Stimulated activated CD4-positive, alpha-beta T cell treated with anti-CD3 and anti-CD28 coated beads, Interleukin-12 subunit alpha, Interleukin-12 subunit beta, amount 100 ng/mL, for 48 hours (primary cell): ENCODE measurements at regions not wholly inside any gene's neighbourhood (a gene's known extent, or its start where the extent isn't known, plus 50 kb on each side); places are given as distances from the start of the nearest gene placed in this dataset.
"Not testable (repeated sequence)": the region's sequence is repeated elsewhere in the genome, so short reads cannot be mapped to it uniquely, and the experiment has no call there.

Experiments used
- DNase-seq, 3 donors: peaks; one replicate each; pipeline ENCODE4 v3.0.0-alpha.2; 2020; ENCODE audit warnings: low read depth in 2 of 3, low spot score in 1 of 3

DNA sequence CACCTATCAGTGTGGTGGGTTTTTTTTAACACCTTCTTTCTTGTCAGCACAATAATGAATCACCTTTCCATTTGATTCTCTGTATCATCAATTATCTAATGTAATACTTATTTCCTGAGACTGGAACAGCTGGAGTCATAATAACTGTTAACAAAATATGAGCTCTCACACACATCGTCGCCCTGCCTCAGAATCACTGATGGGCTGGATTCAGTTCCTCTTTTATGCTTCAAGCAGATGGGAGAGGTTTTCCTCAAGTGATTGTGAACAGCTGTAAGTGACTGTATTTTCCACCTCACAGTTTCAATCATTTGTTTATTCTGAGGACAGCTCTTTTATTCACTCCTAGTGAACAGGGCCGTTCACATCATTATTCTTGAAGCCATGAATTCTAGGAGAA is 330.2 kb downstream of the DSC3 start:
- no peak for DNase-seq

DNA sequence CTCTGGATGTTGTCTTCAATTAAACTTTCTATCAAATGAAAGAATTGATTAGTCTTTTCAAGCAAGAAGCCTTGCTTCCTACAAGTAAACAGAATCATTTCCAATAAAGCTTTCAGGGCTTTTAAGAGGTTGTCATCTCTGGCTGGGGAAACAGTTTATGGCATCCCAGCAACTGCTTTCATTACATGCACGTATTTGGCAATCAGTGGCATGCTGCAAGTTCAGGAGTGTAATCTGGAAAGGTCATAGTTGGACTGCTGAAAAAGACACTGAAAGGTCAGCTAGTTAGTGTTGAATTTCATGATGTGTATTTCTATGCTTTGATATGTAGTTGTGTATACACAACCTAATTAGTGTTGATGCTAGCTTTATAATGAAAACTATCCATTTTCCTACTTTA is 332.9 kb downstream of the DSC3 start:
- DNase-seq = no peak

DNA sequence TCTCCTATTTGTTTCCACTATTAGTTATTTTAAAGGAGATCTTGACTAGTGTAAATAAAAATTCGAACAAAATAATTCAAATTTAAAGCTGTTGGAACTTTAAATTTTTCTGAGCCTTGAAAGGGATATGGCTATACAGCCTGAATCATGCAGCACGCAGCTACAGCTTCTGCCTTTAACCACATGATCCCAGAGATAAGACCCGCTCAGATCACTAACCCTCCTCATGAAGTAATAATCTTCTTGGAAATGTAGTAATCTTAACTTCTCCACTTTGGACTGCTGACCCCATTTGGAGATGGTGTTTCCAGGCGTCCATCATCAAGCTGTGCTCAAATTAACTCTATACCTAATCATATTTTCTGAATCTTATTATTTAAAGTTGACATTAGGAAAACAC is 336.6 kb downstream of the DSC3 start:
- no peak for DNase-seq

DNA sequence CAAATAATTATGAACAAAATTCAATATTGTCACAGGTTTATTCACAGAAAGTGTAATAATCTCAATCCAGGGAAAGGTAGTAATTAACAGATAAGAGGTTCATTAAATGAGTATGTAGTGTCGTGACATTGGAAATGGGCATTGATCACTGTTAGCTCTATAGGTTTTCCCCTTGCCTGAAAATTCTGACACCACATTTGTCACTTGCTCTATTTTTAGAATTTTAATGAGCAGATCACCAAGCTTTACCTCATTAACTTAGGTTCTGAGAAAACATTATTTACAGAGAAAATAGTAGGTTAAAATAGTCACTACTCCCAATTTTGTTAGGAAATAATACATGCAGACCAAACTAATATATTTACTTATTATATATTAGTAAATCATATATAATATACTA is 344.0 kb downstream of the DSC3 start:
- no peak for DNase-seq

DNA sequence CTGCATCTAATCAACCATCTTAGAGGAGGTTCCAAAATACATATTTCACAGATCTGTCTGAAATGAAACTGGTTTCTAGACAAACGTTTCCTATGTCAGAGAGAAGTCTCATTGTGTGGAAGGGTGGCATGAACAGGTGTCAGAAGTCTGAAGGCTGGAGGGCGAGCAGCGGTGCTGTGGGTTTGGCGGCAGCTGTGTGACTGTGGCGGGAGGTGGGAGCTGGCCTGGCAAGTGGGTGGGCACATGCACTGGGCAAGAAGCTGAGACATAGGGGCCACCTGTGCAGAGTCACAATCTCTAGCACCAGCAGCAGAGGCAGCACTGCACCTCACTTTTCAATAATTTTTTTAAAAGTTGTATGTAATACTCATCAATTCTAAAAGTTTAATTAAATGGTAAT is 346.3 kb downstream of the DSC3 start:
- no peak for DNase-seq

DNA sequence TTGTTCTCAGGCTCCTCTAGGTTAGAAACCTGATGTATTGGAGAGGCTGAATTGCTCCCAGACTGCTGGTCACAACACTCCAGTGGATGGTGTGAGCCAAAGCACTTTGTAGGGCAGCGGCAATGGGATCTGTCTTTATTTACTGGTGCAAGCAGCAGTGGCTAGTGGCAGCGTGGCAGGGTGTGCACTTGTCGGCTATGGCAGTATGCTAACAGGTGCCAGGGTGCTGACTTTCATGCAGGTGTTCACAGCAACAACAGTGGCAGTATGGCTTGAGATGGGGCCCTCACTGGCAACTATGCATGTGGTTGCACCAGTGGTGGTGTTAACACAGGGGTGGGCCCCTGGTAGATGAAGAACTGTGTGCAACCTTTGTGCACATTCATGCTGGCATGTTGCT is 347.8 kb downstream of the DSC3 start:
- DNase-seq = no peak

DNA sequence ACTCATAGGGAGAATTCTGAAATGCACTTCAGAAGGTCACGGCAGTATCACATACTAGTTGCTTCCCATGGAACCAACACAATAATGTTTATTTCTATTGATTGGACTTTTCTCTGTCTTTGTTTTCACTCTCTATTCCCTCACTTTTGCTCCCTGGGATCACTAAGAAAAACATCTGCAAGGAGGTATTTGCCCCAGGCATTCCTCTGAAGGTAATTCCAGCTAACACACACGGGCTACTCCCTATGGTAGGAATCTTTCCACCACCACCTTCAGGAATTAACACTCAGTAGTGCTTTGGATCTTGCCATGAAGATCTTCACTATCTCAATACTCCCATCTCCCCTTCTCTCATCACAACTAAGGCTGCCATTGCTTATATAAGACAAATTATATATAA is 353.3 kb downstream of the DSC3 start:
- no peak for DNase-seq

DNA sequence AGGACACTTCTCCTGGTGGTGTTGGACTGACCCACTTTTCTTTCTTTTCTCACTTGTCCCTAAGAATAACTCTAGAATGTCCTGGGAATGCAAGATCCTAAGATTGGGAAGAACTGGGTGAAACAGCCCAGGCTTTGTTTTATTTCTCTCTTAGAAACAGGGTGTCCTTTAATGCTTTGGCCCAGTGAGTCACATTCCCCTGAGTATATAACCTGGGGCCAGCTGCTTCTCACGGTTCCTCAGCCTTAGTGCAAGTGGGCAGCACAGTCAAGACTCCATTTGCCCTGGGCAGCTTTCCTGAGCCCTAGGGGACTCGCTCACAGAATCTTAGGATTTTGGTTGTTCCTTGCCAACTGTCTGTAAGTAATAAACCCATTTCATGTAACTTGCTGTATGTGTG is 355.0 kb downstream of the DSC3 start:
- no peak for DNase-seq

DNA sequence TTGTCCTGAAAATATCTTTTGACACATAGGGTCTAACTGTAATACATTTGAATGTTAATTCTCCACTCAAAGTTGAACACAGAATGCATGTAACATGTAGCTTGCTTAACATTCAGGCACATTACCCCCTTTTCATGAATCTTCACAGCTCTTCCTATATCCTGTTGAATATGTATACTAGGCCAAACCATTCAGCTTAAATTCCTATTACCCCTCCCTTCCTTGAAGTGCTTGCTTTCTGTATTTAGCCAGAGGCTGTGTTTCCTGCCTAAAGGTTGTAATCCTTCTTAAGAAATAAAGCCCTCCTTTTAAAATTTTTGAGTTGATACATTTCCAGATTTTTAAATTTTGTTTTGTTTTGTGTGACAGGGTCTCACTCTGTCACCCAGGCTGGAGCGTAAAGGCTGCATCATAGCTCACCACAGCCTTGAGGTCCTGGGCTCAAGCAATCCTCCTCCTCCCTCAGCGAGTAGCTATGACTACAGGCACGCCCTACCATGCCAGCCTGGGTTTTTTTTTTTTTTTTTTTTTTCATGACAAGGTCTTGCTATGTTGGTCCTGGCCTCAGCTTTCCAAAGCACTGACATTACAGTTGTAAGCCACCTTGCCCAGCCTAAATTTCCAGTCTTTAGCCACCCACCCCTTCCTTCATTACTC is 357.6 kb downstream of the DSC3 start:
- no peak for DNase-seq

DNA sequence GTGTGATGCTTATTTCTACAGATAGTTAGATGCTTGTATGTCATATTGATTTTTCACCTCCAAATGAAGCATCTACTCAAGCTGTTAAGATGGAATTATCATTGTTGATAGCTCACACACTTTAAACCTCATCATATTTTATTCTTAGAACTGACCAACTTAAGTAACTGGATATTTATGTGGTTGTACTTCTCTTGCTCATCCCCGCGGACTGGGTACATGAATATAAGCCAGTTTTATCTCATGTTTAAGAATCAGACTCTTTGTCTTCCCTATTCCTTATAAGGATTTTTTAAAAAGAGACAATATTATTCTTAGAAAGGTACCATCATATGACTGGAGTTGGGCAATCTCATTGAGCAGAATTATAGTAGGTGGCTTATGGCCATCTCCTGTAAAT is 358.7 kb downstream of the DSC3 start:
- no peak for DNase-seq

DNA sequence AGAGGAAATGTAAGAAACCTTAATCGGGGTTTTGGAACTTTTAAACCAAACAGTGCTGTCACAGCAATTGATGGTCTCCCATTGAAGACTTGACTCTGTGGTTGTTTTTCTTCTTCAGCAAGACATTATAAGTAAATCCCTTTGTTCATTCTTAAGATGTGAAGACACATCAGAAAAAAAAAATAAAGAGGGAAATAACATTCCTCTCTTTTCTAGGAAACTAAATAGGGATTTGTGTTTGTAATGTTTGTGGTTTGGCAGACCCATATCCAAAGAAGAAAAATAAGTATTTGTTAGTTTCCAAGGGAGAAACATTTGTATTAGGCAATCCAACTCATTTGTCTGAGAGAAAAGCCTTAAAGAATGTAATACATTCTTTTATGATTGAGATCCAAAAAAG is 359.9 kb downstream of the DSC3 start:
- DNase-seq = no peak

DNA sequence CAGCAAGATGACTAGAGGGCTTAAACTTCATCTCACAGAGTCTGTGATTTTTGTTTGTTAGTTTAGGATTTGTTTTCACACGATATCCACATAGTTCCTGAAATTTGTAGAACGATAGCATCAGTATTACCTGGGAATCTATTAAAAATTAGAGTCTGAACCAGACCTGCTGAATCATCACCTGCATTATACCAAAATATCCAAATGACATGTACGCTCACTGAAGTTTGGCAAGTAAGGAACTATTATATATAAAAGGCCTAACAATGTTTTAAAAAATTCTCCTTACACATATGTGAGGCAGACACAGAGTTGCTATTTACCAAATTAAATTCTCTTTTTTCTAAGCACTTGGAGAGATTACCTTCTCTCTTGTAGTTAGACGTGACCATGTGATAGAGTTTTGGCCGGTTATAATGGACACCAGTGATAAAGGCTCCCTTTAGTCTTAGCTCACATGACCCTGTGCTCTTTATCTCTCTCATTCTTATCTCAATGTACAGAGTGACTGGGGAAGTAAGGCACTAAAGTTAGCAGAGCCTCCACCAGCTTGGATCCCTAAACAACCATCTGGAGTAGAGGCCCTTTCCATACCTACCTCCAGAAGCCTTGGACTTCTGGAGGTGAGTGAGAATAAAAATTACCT is 363.1 kb downstream of the DSC3 start:
- no peak for DNase-seq

DNA sequence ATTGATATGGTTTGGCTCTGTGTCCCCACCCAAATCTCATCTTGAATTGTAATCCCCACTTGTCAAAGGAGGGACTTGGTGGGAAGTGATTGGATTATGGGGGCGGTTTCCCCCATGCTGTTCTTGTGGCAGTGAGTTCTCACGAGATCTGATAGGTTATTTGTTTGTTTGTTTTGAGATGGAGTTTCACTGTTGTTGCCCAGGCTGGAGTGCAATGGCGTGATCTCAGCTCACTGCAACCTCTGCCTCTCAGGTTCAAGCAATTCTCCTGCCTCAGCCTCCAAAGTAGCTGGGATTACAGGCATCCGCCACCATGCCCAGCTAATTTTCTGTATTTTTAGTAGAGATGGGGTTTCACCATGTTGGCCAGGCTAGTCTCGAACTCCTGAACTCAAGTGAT is 364.7 kb downstream of the DSC3 start:
- DNase-seq = not testable (repeated sequence)

DNA sequence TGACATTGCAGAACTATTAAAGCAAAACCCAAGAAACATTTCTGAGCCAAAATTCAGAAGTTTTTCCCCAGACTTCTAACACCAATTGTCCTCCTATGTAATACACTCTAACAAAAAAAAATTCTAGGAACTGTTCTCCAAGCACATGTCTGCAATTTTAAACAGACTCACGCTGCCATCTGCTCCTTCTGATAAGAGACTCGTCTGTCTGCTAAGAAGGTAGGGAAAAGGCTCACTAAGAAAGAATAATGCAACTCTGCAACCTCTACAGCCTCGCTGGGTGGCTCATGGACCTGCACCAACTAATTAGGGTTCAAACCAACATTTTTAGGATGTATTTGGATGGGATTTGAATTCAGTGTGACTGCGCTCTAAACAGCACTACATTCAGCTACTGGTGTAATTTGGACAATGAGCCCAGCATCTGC is 366.5 kb downstream of the DSC3 start:
- no peak for DNase-seq

DNA sequence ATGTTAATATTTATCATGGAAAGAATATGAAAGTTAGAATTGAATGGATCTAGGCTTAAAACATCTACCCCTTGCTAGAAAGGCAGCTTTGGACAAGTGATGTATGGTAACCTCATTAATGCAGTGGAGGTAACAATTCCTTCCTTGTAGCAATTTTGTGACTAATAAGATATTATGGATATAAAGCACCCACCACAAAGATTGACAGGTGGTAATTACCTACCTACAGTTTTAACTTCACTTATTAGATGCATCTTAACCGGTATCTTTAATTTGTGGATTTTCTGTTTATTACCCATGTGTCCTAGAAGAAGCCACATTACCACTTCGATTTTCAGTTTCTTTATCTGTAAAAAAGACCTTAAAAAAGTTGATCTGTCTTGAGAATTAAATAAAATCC is 367.0 kb downstream of the DSC3 start:
- DNase-seq = no peak

DNA sequence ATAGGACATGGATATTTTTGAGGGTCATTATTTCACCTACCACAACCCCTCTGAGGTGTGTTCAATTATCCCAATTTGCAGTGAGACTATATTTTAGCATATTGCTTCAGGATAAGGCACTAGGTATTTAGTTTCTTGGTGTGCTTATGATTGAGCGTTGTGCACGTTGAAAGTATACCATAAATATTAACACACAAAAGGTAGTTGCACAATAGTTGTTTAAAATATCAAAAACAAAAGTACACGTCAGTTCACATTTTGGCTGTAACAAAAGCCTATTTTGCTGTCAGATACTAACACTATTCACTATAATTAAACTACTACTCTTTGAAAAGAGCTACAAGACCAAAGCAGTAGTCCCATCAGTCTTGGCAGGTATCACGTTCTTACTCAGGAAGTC is 367.5 kb downstream of the DSC3 start:
- no peak for DNase-seq

DNA sequence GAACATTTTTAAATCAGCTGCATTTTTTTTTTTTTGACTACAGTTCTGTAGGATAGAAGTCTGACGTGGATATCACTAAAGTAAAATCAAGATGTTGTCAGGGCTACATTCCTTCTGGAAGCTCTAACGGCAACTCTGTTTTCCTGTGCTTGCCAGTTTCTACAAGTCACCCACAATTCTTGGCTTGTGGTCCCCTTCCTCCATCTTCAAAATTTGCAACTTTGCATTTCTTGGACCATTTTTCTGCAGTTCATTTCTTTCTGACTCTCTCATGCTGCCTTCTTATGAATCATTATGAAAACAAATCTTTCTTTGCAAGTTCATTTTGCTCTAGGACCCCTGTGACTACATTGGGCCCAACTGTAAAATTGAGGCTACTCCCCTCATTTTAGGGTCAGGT is 367.9 kb downstream of the DSC3 start:
- no peak for DNase-seq

DNA sequence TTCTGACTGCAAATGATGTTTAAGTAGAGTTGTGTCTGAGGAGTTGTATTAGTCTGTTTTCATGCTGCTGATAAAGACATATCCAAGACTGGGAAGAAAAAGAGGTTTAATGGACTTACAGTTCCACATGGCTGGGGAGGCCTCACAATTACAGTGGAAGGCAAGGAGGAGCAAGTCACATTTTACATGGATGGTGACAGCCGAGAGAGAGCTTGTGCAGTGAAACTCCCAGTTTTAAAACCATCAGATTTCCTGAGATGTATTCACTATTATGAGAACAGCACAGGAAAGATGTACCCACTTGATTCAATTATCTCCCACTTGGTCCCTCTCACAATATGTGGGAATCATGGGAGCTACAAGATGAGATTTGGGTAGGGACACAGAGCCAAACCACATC is 370.1 kb downstream of the DSC3 start:
- DNase-seq = not testable (repeated sequence)

DNA sequence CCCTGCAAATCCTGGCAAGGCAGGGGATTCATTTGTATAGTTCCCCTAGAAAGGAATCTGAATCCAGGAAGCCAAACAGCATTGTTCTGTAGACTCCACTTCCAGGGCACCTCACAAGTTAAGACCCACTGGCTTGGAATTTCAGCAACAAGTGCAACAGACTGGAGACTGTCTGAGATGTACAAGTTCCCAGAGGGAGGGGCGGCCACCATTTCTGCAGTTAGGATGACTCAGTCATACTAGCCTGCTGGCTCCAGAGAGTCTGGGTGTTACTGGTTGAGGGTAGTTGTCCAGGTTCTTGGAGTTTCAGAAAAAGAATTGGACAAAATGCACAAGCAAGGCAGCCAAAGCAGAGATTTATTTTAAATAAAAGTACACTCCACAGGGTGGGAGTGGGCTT is 384.2 kb downstream of the DSC3 start:
- DNase-seq = no peak

DNA sequence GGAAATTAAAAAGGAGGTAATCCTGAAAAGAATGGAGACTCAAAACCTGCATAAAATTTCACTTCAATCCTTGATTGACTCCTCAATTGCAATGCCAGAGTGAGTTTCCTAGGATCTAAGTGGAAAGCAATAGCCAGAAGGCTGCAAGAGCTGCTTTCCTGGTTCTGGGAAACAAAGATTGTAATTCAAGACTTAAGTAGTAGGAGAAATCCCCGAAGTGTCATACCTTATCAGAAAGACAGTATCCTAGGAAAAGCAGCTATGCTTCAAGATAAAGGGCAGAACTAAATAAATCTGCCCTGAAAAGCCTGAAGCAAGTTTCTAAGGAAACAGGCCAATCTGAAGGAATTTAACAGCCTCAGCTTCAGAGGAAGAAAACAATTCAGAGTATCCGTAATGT is 390.2 kb downstream of the DSC3 start:
- no peak for DNase-seq

DNA sequence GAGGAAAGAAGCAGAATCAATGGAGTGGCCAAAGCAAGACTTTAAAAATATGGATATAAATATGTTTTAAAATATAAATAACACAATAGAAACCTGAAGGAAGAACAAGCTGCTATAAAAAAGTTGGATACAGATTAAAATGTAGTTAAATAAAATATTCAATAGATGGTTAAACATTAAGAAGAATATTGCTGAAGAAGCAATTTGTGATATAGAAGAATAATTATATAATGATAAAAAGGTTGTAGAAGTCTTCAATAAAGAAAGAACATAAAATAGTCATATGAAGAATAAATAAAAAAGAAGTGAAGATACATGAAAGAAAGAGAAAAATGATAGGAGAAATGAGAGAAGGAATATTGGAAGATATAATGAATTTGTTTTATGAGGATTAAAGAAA is 392.0 kb downstream of the DSC3 start:
- DNase-seq = no peak

DNA sequence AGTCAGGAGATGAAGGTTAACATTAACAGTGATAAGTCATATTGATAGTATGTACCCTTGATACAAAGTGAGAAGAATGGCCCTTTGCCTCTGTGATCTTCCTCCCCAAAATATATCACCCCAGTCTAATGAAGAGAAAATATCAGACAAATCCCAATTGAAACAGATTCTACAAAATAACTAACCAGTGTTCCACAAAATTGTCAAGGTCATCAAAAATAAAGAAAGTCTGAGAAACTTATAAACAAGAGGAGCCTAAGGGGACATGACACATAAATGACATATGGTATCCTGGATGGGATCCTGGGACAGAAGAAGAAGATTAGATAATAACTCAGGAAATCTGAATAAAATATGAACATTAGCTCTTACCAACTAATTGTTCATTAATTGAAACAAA is 398.4 kb downstream of the DSC3 start:
- no peak for DNase-seq

DNA sequence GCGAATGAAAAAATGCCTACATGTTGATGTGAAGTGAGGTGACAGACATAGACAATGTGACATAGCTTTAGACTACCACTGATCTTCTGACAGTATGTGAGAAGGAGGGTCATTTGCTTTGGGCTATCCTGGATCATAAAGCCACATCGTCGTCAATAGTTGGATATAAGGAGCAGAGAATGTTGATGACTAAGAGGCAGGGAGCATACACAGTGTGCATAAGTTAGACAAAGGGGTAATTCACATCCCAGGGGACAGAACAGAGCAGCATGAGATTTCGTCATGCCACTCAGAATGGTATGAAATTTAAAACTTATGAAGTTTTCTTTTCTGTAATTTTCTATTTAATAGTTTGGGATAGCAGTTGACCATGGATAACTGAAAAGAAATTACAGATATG is 403.2 kb downstream of the DSC3 start:
- DNase-seq = no peak
